HG03571 (cell line): ENCODE measurements at regions not wholly inside any gene's neighbourhood (a gene's known extent, or its start where the extent isn't known, plus 50 kb on each side); places are given as distances from the start of the nearest gene placed in this dataset.

Source experiments
- ATAC-seq: cut with Tn5 transposase; IDR thresholded peaks from one replicate; pipeline ENCODE4 v1.9.1; 2021; ENCODE audit not compliant: unreplicated experiment

GRCh38 chr10:78383378-78384048 lies 349.9 kb downstream of the RPS24 start:
- no peak for ATAC-seq

- no peak for ATAC-seq
Measured at GRCh38 chr10:78384049-78384431, 350.4 kb downstream of the RPS24 start.

GRCh38 chr10:78385599-78385998 lies 351.9 kb downstream of the RPS24 start:
- ATAC-seq = no peak

- no peak for ATAC-seq
Measured at GRCh38 chr10:78386509-78386908, 352.8 kb downstream of the RPS24 start.

- no peak for ATAC-seq
Measured at GRCh38 chr10:78388331-78389050, 354.8 kb downstream of the RPS24 start.

GRCh38 chr10:78389419-78389818 lies 355.8 kb downstream of the RPS24 start:
- ATAC-seq = no peak

GRCh38 chr10:78390051-78390450 lies 356.4 kb downstream of the RPS24 start:
- ATAC-seq = no peak

GRCh38 chr10:78390817-78391216 lies 357.2 kb downstream of the RPS24 start:
- ATAC-seq = no peak

- ATAC-seq = no peak
Measured at GRCh38 chr10:78391585-78391984, 357.9 kb downstream of the RPS24 start.

- ATAC-seq = no peak
Measured at GRCh38 chr10:78392197-78392596, 358.5 kb downstream of the RPS24 start.

- no peak for ATAC-seq
Measured at GRCh38 chr10:78393094-78393493, 359.4 kb downstream of the RPS24 start.

GRCh38 chr10:78394047-78394446 lies 360.4 kb downstream of the RPS24 start:
- ATAC-seq = no peak

- no peak for ATAC-seq
Measured at GRCh38 chr10:78395162-78395561, 361.5 kb downstream of the RPS24 start.

GRCh38 chr10:78396754-78397153 lies 363.1 kb downstream of the RPS24 start:
- ATAC-seq = no peak

- ATAC-seq = no peak
Measured at GRCh38 chr10:78397786-78398185, 364.1 kb downstream of the RPS24 start.

GRCh38 chr10:78398382-78398781 lies 364.7 kb downstream of the RPS24 start:
- no peak for ATAC-seq

- no peak for ATAC-seq
Measured at GRCh38 chr10:78401624-78402367, 368.1 kb downstream of the RPS24 start.

- ATAC-seq = no peak
Measured at GRCh38 chr10:78402591-78402990, 368.9 kb downstream of the RPS24 start.

GRCh38 chr10:78403781-78404180 lies 370.1 kb downstream of the RPS24 start:
- ATAC-seq = no peak

- ATAC-seq = no peak
Measured at GRCh38 chr10:78404296-78404695, 370.6 kb downstream of the RPS24 start.

- ATAC-seq = no peak
Measured at GRCh38 chr10:78405231-78405630, 371.6 kb downstream of the RPS24 start.

GRCh38 chr10:78405736-78406135 lies 372.1 kb downstream of the RPS24 start:
- ATAC-seq = no peak
